Stimulated activated CD8-positive, alpha-beta memory T cell treated with anti-CD3 and anti-CD28 coated beads, Interleukin-2, amount 100 ng/mL, for 48 hours (primary cell): ENCODE measurements at regions not wholly inside any gene's neighbourhood (a gene's known extent, or its start where the extent isn't known, plus 50 kb on each side); places are given as distances from the start of the nearest gene placed in this dataset.
A peak's percentile ranks its signal among the peaks of the same experiment; 100 is the strongest.

Source experiments
- DNase-seq, 2 donors: peaks; one replicate each; pipeline ENCODE4 v3.0.0-alpha.2; 2020; ENCODE audit warnings: low read depth in 2 of 2

DNA sequence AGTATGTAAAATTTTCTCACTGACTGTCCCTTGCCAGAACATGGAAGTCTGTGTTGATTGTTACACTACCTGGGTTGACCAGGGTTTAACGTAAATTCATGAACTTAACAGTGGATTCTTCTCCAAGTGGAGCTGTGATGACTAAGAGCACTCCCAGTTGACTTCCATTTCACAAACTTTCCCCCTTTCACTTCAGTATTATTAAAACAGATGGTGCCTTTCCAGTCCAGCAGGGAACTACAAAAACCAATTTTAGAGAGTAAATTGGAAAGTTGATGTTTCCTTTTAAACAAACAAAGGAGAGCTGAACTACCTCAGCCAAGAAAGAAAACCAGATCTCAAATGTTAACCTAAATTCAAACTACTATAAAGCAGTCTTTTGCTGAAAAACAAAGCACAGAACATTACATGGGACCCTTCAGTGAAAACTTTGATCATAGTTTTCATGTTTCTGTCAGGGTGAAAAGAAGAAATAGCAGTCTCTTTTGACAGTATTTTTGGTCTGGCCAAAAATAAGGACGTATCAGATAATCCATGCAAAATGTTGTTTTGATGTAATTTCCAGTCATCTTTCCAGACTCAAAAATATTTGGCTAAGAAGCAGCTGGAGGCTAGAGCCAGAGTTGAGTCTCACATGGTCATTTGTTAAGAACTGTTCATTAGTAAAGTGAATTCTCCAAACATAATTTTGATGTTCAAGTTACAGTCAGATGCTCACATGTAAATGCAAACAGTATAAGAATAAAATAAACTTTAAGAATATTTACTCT is 479.9 kb upstream of the AKR1E2 start:
- no peak for DNase-seq

DNA sequence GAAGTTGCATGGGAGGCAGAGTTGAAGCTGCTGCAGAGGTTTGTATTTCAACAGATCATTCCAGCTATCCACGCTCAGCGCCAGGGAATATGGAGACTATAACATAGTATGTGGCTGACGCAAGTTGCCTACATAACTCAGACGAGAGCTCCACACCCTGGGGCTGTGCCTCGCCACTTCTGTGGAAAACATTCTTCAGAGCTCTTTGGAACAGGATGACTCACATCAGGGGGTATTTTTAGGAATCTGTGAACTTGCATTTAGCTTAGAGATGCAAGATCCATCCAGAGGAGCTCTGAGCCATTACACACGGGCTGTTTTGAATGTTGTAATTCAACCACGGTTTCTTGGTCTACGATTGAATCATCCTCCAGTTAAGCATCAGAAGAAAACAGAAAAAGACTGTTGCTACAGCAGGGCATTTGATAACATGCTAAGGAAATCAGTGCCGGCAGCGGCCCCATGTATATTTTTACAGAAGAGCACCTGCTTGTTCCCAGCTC is 481.5 kb upstream of the AKR1E2 start:
- peak in 1 of 2 donors; percentile 13 for DNase-seq

DNA sequence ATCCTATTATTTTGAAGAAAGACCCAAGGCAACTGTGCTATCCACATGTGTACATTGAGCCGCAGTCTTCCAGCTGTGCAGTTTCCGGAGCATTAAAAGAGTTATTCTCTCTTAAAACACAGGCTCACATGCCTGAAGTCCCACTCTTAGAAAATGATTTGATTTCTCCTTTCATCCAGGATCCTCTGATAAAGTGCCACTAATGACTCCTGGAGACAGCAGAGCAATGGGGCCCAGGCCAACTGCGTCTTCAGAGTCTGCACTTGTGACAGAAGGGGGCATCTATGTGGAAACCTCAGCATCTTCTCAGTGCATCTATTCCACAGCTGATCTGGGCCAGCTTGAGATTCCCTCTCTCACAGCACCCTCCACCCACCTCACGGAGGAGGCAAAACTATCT is 482.1 kb upstream of the AKR1E2 start:
- DNase-seq = no peak

DNA sequence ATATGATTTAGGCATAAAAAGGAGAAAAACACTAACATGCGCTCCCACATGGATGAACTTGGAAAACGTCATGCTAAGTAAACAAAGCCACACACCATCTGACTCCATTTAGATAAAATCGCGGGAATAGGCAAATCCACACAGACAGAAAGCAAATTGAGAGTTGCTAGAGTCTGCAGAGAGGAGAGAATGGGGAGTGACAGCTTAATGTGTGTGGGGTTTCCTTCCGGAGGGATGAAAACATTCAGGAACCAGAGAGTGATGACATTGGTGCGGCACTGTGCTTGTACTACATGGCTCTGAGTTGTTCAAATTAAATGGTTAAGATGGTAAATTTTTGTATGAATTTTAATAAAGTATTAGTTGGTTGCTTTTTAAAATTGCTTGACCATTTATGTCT is 482.9 kb upstream of the AKR1E2 start:
- no peak for DNase-seq

DNA sequence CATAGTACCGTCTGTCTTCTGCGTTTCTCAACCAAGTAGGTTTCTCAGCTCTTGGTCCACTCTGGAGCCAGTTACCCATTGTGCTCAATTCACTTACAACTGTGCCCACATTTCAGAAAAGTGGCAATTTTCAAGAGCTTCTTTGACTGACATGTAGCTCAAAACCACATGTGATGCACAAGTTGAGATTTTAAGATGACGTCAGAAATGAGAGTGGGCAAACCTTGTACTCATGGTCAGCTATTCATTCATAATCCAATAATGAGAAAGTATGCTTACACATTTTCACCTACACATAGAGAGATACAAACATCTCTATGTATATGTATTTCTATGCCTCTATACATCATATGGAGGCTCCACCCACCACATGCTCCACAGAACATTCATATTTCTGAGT is 487.2 kb upstream of the AKR1E2 start:
- DNase-seq = no peak

DNA sequence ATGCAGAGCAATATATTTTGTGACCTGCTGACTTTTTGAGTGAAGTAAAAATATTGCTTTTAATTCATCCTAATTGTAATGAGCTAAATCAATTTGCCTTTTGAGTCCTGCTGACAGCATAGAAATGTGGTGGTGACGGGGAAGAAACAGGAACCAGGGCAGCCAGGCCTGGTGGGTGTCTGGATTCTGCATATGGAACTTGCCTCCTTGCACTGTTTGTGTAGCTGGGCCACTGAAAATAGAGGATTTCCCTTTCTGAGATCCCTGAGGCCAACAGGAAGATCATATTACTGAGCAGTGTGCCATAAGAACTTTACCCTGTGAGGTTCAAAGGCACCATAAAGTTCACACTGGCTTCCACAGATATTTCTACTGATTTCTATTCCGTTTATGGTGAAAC is 488.4 kb upstream of the AKR1E2 start:
- DNase-seq = no peak

DNA sequence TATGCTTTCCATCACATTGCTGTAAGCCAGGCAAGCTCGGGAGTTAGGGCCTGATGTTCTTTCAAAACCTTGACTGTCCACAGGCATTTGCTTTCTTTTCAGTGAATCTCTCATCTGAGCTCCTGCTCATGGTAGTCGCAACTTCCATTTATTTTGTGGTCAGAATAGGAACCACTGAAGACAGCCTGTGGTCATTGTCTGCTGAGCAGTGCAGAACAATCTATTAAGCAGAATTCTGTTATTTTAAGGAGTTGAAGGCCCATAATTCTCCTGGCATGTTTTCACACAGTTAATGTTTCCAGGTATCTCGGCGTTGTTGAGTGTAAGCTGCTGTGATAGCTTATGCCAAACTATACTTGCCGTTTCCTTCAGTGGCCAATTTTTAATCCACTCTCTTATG is 491.1 kb upstream of the AKR1E2 start:
- no peak for DNase-seq

DNA sequence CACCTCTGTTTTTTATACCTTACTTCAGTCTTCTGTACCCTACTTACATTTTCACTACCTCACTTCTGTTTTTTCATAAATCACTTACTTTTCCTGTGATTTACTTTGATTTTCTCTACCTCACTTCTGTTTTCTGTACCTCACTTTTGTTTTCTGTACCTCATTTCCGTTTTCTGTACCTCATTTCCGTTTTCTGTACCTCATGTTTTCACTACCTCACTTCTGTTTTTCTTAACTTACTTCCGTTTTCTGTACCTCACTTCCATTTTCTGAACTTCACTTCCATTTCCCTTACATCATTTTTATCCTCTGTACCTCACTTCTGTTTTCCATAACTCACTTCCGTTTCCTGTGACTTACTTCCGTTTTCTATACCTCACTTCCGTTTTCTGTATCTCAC is 492.0 kb upstream of the AKR1E2 start:
- no peak for DNase-seq

DNA sequence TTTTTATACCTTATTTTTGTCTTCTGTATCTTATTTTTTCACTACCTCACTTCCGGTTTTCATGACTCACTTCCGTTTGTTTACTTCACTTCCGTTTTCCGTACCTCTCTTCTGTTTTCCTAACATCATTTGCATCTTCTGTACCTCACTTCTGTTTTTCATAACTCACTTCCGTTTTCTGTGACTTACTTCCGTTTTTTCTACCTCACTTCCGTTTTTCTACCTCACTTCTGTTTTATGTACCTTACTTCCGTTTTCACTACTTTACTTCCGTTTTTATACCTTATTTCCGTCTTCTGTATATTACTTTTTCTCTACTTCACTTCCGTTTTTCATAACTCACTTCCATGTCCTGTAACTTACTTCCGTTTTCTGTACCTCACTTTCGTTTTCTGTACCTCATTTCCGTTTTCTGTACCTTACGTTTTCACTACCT is 492.5 kb upstream of the AKR1E2 start:
- DNase-seq = no peak

DNA sequence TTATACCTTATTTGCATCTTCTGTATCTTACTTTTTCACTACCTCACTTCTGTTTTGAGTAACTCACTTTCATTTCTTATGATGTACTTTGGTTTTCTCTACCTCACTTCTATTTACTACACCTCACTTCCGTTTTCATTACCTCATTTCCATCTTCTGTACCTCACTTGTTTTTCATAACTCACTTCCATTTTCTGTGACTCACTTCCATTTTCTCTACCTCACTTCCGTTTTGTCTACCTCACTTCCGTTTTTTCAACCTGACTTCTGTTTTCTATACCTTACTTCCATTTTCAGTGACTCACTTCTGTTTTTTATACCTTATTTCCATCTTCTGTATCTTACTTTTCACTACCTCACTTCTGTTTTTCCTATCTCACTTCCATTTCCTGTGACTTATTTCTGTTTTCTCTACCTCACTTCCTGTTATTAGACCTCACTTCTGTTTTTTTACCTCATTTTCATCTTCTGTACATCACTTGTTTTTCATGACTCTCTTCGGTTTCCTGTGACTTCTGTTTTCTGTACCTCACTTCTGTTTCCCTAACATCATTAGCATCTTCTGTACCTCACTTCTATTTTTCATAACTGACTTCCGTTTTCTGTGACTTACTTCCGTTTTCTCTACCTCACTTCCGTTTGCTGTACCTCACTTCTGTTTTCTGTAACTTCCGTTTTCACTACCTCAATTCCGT is 493.1 kb upstream of the AKR1E2 start:
- DNase-seq = no peak

DNA sequence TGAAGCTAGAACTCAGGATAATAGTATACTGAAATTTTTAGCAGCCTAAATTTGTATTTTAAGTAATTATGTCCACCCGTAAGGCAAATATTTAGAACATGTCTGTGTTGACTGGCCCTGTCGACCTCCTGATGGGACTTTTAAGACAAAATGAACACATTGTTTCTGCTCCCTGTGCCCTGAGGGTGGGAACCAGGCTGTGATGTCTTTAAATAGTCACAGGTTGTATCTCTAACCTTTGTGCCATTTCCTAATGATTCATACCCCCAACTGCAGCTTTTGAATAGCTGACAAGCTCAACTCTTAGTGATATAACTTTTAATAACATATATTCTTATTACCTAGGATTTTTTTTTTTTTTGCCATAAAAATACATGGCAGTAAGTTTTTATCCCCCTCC is 494.9 kb upstream of the AKR1E2 start:
- DNase-seq = no peak

DNA sequence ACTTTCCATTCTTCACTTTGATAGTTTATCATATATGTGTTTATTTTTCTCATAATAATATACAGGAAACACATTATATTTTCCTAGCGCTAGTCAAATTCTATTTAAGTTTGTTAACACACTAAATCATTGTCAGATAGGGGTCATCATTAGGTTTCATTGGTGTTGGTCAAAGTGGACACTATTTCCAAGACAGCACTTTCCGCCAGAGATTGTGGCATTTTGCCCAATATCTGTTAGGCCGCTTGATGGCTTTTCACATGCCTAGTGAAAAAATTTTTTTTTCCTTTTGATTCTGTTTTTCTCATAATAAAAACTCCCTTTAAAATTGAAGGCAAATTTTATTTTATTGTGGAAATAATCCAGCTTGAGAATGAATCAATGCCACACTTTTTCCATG is 495.4 kb upstream of the AKR1E2 start:
- no peak for DNase-seq

DNA sequence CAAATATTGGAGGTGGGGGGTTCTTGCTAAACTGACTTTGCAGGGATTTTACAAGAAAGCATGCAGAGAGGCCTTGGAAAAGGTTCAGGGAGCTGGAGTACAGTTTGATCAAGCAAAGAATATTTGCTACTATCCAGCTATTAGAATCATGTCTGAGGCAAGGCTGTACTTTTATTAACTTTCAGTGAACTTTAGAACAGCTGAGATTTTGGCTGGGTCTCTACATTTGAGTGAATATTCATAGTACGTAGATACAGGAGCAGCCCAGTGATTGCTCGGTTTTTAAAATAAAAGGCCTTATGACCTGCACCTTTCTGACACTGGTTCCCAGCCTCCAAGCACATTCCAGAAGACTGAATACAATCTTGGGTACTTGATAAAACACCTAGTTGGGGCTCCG is 496.8 kb upstream of the AKR1E2 start:
- DNase-seq = no peak

DNA sequence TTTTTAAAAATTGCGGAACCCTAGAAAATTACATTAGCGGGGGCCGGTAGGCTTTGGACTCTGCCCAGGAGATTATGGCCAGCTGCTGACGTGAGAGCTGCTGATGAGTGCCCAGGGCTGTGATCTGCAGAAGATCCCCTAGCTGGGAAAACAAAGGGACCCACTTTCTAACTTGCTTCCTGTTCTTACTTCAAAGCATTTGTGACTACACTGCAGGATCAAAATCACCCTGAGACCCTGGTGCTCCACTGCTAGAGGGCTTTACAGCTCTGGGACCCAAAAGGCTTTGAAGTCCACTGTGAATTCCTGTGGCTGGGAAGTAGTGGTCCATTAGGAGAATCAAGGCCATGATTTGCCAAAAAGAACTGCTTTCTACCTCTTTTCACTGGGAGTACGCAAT is 499.4 kb upstream of the AKR1E2 start:
- DNase-seq = no peak

DNA sequence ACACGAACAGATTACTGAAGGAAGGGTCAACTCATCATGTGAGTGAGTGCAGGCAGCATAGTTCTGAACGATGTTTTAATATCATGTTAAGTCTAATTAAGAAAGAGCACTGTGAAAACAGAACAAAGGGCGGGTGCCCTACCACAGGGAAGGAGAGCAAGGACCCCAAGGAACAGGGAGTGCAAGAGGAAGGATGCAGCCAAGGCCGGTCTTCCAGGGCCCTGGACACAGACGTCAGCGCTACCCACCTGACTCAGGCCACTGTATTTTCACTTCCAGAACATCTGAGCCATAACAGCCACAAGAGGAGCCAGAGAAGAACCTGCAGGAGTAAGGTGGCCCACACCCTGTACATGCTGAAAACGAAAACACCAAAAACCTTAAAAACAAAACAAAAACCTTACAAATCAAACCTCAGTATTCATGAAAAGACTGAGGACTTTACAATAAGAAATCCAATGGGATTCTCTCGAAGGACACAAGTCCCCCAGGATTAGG is 506.1 kb upstream of the AKR1E2 start:
- DNase-seq = no peak

DNA sequence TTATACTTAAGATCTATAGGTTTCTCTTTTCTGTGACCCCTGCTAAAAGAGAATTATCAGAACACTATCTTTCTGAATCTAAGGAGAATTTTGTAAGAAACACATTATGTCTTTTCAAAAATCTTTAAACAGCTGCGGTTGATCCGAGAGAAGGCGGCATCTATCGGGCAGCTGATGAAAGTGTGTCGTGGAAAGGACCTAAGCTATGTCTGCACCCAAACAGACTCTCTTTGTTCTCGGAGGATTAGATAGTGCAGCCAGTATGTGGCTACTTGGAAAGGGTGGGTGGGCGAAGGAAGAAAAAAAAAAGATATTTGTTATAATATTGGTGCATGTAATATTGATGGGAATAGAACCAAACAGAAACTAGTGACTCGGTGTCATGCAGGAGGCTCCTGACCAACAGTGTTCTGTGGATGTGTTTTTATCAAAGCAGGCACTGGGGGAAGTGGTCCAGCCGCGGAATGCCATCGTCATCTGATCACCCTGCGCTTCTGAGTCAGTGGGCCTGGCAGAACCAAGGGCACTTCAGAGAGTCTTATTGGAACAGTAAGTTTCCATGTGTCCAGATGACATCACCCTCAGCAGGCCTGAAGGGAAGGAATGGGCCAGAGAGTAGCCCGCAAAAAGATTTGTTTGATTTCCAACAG is 509.7 kb upstream of the AKR1E2 start:
- DNase-seq = no peak

DNA sequence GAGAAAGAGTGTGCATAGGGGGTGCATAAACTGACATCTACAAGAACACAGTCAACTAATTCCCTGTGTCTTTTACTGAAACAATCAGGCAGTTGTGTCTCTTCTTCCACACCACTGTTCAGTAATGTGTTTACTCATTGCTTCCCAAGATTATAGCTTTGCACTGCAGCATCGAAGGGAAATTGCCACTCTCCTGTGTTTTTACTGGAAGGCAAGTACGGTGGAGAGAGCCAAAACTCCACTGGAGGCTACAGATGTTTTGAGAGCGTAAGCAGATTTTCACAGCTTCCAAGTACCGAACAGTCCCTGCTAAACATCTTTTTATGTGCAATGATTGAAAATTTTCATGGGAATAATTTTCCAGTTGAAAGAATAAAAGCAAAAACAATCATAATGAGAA is 510.5 kb upstream of the AKR1E2 start:
- DNase-seq = no peak

DNA sequence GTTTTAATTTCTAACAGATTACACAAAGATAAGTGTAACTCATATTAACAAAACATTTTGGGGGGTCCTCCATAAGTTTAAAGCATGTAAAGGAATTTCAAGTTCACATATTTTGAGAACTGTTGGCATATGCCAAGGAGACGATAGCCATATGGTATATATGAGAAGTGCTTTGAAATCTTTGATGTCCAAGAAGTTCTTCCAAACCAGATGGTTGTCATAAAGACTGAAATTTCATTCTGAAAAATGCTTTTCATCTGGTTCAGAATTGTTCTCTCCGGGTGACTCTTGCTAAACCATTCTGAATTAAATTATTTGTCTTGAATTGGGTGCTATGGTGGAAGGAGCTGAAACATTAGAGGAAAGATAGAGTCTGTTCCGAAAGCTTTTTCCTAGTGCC is 513.0 kb upstream of the AKR1E2 start:
- DNase-seq = no peak

DNA sequence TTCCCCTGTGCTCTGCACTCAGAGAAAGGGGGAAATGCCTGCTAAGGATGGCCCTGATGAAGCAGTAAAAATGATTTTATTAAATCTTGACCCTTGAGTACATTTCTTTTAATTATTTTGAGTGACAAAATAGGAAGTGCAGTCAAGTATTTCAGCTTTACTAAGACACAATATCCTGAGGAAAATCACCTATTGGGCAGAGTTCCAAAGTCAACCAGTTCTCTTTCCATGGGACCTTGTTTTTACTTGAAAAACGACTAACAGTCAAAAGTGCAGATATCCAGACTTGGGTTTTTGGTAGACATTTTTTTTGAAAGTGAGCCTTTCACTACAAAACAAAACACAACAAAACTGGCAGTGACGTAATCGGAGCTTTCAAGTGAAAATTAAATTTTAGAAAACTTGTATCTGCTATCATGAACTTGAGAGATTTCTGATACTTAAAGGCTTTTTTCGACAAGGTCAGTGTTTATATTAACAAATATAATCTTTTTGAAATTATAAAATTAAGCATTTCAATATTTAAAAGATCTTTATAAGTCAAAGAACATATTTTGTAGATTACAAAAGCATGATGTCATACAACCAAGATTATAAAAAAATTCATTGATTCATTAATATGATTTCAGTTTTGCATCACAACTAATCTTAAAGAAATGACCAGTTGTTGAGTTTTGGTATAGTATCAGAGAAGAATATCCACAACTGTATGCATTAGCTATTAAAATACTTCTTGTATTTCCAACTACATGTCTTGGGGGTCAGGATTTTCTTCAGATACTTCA is 513.8 kb upstream of the AKR1E2 start:
- DNase-seq = no peak

DNA sequence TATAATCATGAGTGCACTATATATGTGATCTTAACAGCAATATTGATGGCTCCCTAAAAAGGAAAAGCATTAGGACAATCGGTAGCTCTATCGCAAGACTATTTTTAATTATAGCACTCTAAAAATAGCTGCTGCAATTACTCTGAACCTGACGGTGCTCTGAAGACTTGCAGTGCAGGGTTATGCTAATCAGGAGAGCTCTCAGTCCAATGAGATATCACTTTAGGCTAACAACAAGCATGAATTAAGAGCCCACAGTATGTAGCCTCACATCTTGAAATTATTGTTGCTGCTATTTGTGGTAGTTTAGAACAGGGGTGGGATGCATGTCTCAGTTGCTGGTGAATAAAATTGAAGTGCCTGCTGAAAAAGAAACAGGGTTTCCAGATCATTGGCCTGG is 515.8 kb upstream of the AKR1E2 start:
- DNase-seq = no peak

DNA sequence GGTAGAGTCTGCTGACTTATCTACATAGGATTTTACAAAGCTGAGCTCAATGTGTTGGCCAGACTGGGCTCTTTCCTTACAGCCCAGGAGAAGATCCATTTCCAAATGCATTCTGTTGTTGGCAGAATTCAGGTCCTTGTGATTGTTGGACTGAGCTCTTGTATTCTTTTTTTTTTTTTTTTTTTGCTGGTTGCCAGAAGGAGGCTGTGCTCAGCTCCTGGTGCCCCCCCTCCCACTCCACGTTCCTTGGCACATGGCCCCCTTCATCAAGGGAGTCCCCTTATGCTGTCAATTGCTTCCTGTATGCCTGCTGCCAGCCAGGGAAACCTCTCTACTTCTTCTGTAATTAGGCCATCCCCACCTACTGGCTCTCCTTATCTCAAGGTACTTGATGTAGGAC is 518.1 kb upstream of the AKR1E2 start:
- DNase-seq = no peak

DNA sequence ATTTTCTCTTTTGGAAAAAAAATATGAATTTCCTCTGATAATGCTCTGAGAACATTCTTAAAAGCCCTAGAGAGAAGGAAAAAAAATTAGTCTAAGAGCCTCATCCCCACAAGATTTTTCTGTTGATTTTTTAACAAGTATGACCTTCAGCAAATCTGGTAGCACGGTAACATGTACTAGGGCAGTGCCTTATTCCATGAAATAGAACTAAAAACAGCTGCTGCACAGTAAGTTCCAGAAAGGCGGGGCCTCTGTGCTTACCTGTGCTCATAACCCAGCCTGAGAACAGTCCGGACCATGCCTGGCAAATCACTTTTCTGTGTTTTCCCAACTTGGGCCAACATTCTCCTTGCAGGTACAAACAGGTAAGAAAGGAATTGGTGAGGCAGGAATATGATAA is 519.1 kb upstream of the AKR1E2 start:
- DNase-seq = no peak
